WTC11 (cell line): ENCODE measurements at regions not wholly inside any gene's neighbourhood (a gene's known extent, or its start where the extent isn't known, plus 50 kb on each side); places are given as distances from the start of the nearest gene placed in this dataset.

Experiments
- ATF2 ChIP-seq: sonication (generic); formaldehyde crosslinking; IDR thresholded peaks from 2 replicates; pipeline ENCODE4 v1.8.1; 2022; ENCODE audit warnings: low read depth, missing genetic modification reagents, borderline replicate concordance
- CREB1 ChIP-seq: sonication (generic); formaldehyde crosslinking; IDR thresholded peaks from 2 replicates; pipeline ENCODE4 v1.8.0; 2023; ENCODE audit warnings: mild to moderate bottlenecking, missing genetic modification reagents
- CTCF ChIP-seq: fragments of 200-600 bp; IDR thresholded peaks from 2 replicates; pipeline ENCODE4 v1.8.0; 2022; ENCODE audit warnings: antibody characterized with exemption
- ETV6 ChIP-seq: sonication (generic); formaldehyde crosslinking; IDR thresholded peaks from 2 replicates; pipeline ENCODE4 v1.8.1; 2022; ENCODE audit warnings: mild to moderate bottlenecking, missing genetic modification reagents
- GABPB1 ChIP-seq: sonication (generic); formaldehyde crosslinking; IDR thresholded peaks from 2 replicates; pipeline ENCODE4 v1.8.1; 2023; ENCODE audit warnings: mild to moderate bottlenecking, missing genetic modification reagents
- KAT7 ChIP-seq: sonication (generic); formaldehyde crosslinking; IDR thresholded peaks from 2 replicates; pipeline ENCODE4 v1.8.1; 2023; ENCODE audit warnings: missing genetic modification reagents, mild to moderate bottlenecking, borderline replicate concordance
- PRRX2 ChIP-seq: fragments of 250-450 bp; sonication (Bioruptor Pico); IDR thresholded peaks from 2 replicates; pipeline ENCODE4 v1.8.0; 2021; ENCODE audit warnings: mild to moderate bottlenecking
- RELA ChIP-seq: sonication (generic); formaldehyde crosslinking; IDR thresholded peaks from 2 replicates; pipeline ENCODE4 v1.8.1; 2022; ENCODE audit warnings: missing genetic modification reagents, mild to moderate bottlenecking, borderline replicate concordance
- USF2 ChIP-seq: sonication (generic); formaldehyde crosslinking; IDR thresholded peaks from 2 replicates; pipeline ENCODE4 v1.8.1; 2023; ENCODE audit warnings: mild to moderate bottlenecking, missing genetic modification reagents, moderate library complexity
- ZNF232 ChIP-seq: sonication (generic); formaldehyde crosslinking; IDR thresholded peaks from 2 replicates; pipeline ENCODE4 v1.8.0; 2022; ENCODE audit warnings: mild to moderate bottlenecking, missing genetic modification reagents
- ZNF671 ChIP-seq: fragments of 250-450 bp; sonication (Bioruptor Pico); IDR thresholded peaks from 2 replicates; pipeline ENCODE4 v1.8.0; 2021; ENCODE audit warnings: mild to moderate bottlenecking
- ZSCAN18 ChIP-seq: fragments of 250-450 bp; sonication (Bioruptor Pico); IDR thresholded peaks from 2 replicates; pipeline ENCODE4 v2.1.2; 2022; ENCODE audit warnings: mild to moderate bottlenecking, moderate library complexity

- TF ChIP-seq CTCF: no peak
- TF ChIP-seq ATF2 (CRISPR knock-in tag): no peak
- TF ChIP-seq GABPB1 (CRISPR knock-in tag): no peak
- no peak for TF ChIP-seq ZSCAN18
- no peak for TF ChIP-seq CREB1
- TF ChIP-seq KAT7 (CRISPR knock-in tag): no peak
- TF ChIP-seq RELA: no peak
- TF ChIP-seq USF2 (CRISPR knock-in tag): no peak
- no peak for TF ChIP-seq ETV6 (CRISPR knock-in tag)
- TF ChIP-seq PRRX2 (CRISPR knock-in tag): no peak
- TF ChIP-seq ZNF232 (CRISPR knock-in tag): no peak
- TF ChIP-seq ZNF671: no peak
Observed at GRCh38 chr1:184157394-184157742, 105.8 kb downstream of the TSEN15 start.
